ENCODE measurements at regions not wholly inside any gene's neighbourhood (a gene's known extent, or its start where the extent isn't known, plus 50 kb on each side); places are given as distances from the start of the nearest gene placed in this dataset.

- RAD21 ChIA-PET (ENCODE audit: low non-redundant PET in 1 of 2, low total read pairs in 2 of 2, uncharacterized antibody in 2 of 2, unreplicated experiment in 2 of 2): no interaction called here
Measured at GRCh38 chr4:136812100-136812880, 720.0 kb downstream of the PCDH18 start.

More at GRCh38 chr4:136812100-136812880, 720.0 kb downstream of the PCDH18 start:
- Histone ChIP-seq H3K27ac (ENCODE audit: low read depth, low read length) (no peak overlapping the region), H3K4me1 (ENCODE audit: control insufficient read depth in 1 of 2, insufficient read depth in 2 of 2, low read length in 2 of 2) (no peaks in the 10 kb centered on the region), H3K4me3 (replicated peaks in 1 of 2; ENCODE audit: low read depth in 1 of 2, low read length in 2 of 2) (no peak overlapping the region), H2AFZ (ENCODE audit: low read depth, low read length, poor library complexity, severe bottlenecking) (no peak overlapping the region), H3K9me2 (ENCODE audit: insufficient read depth) (no peaks in the 10 kb centered on the region), H3K9me3 (ENCODE audit: control insufficient read depth in 1 of 2, insufficient read depth in 1 of 2, low read depth in 1 of 2, low read length in 2 of 2) (no peaks in the 10 kb centered on the region), H4K20me1 (ENCODE audit: insufficient read depth) (no peaks in the 10 kb centered on the region), H3K27me3 (ENCODE audit: insufficient read depth, low read length) (no peaks in the 10 kb centered on the region), H3K36me3 (ENCODE audit: control insufficient read depth in 1 of 2, insufficient read depth in 2 of 2, low read length in 2 of 2) (no peaks in the 10 kb centered on the region), H3K79me2 (ENCODE audit: insufficient read depth, low read length) (no peaks in the 10 kb centered on the region), H3K9ac (ENCODE audit: low read length) (no peak overlapping the region), H3K4me2 (ENCODE audit: low read length) (no peak overlapping the region)
- intact Hi-C loops (cut with micrococcal nuclease): no loop called here
- CTCF ChIA-PET: no interaction called here
- ATAC-seq (no peak), DNase-seq (ENCODE audit: low read depth, low spot score) (no peak)
- no TSS peak for BruUV-seq (replicated peaks)
- POLR2A ChIA-PET: no interaction called here
- TF ChIP-seq ELF1 (IDR thresholded peaks at IDR 0.05; ENCODE audit: borderline replicate concordance, low read depth): no peak
- TF ChIP-seq CTCF (IDR thresholded peaks at IDR 0.05 in 2 of 3, conservative IDR thresholded peaks at IDR 0.05 in 1 of 3; ENCODE audit: borderline replicate concordance in 1 of 3, insufficient read depth in 1 of 3, low read depth in 2 of 3, low read length in 2 of 3): no peak
- no peak for TF ChIP-seq ZFX (IDR thresholded peaks at IDR 0.05)
- TF ChIP-seq ATF3 (IDR thresholded peaks at IDR 0.05): no peak
- no peak for TF ChIP-seq FOSL1 (IDR thresholded peaks at IDR 0.05; ENCODE audit: low read depth)
- TF ChIP-seq TCF7L2 (IDR thresholded peaks at IDR 0.05; ENCODE audit: borderline replicate concordance, extremely low read depth, insufficient read depth, insufficient read length): no peak
- no peak for TF ChIP-seq CEBPB (IDR thresholded peaks at IDR 0.05; ENCODE audit: low read depth)
- no peak for TF ChIP-seq SRF (IDR thresholded peaks at IDR 0.05; ENCODE audit: low read depth)
- no peak for TF ChIP-seq POLR2A (IDR thresholded peaks at IDR 0.05; ENCODE audit: borderline replicate concordance, extremely low read depth, insufficient read depth, insufficient read length)
- no peak for TF ChIP-seq MAX (IDR thresholded peaks at IDR 0.05)
- no peak for TF ChIP-seq SP1 (IDR thresholded peaks at IDR 0.05; ENCODE audit: low read depth)

Measured in HCT116 (cell line).